ENCODE measurements at regions not wholly inside any gene's neighbourhood (a gene's known extent, or its start where the extent isn't known, plus 50 kb on each side); places are given as distances from the start of the nearest gene placed in this dataset.

- no peaks in the 10 kb centered on the region for H3K9me3 ChIP-seq (ENCODE audit: control extremely low read depth in 1 of 3, control insufficient read depth in 2 of 3, insufficient read depth in 1 of 3, low read length in 2 of 3)
- no peaks in the 10 kb centered on the region for H3K27me3 ChIP-seq (replicated peaks in 1 of 4; ENCODE audit: control extremely low read depth in 1 of 4, control insufficient read depth in 3 of 4, insufficient read depth in 4 of 4, low read length in 3 of 4)
- H3K4me1 ChIP-seq (ENCODE audit: control insufficient read depth in 2 of 2, insufficient read depth in 2 of 2, low read length in 2 of 2): no peaks in the 10 kb centered on the region
- no peaks in the 10 kb centered on the region for H3K27me3 Mint-ChIP-seq
- no peak overlapping the region for H3K9ac ChIP-seq (ENCODE audit: low read length)
- H3K9me3 Mint-ChIP-seq (ENCODE audit: insufficient read depth): no peaks in the 10 kb centered on the region
- CTCF ChIA-PET: no interaction called here
- H2AFZ ChIP-seq (ENCODE audit: insufficient read depth, low read depth, low read length, poor library complexity, severe bottlenecking): no peak overlapping the region
- no peak for TF ChIP-seq CTCF (IDR thresholded peaks at IDR 0.05)
- TF ChIP-seq EZH2 (IDR thresholded peaks at IDR 0.05; ENCODE audit: borderline replicate concordance, insufficient read depth, low read depth, low read length, poor library complexity, severe bottlenecking): no peak
- H3K4me3 Mint-ChIP-seq: no peak overlapping the region
- intact Hi-C loops (cut with micrococcal nuclease): no loop called here
- no peak overlapping the region for H3K4me3 ChIP-seq (ENCODE audit: control extremely low read depth in 1 of 5, extremely low read depth in 1 of 5, insufficient read depth in 1 of 5, low read depth in 2 of 5, low read length in 4 of 5)
- H3K27ac ChIP-seq (ENCODE audit: low read length in 2 of 2): no peak overlapping the region
- DNase-seq: no peak
- H3K79me2 ChIP-seq (ENCODE audit: control insufficient read depth, insufficient read depth, low read length): no peaks in the 10 kb centered on the region
- H3K27ac Mint-ChIP-seq: no peak overlapping the region
- no peaks in the 10 kb centered on the region for H3K36me3 ChIP-seq (replicated peaks in 1 of 2; ENCODE audit: control extremely low read depth in 1 of 2, control insufficient read depth in 1 of 2, extremely low read depth in 1 of 2, insufficient read depth in 2 of 2, low read length in 1 of 2)
- POLR2A ChIA-PET: no interaction called here
- H3K4me2 ChIP-seq (replicated peaks; ENCODE audit: low read depth, low read length, poor library complexity, severe bottlenecking): no peak overlapping the region
- no peaks in the 10 kb centered on the region for H3K4me1 Mint-ChIP-seq
- H4K20me1 ChIP-seq (ENCODE audit: control insufficient read depth, insufficient read depth, low read length, poor library complexity, severe bottlenecking): no peaks in the 10 kb centered on the region
- no peak for ATAC-seq (ENCODE audit: low read depth)
Measured at GRCh38 chr11:29511394-29511793, 505.4 kb downstream of the KCNA4 start.

- Histone ChIP-seq H2AFZ (ENCODE audit: insufficient read depth, low read depth, low read length, poor library complexity, severe bottlenecking) (no peak overlapping the region), H4K20me1 (ENCODE audit: control insufficient read depth, insufficient read depth, low read length, poor library complexity, severe bottlenecking) (no peaks in the 10 kb centered on the region), H3K27ac (ENCODE audit: low read length in 2 of 2) (no peak overlapping the region), H3K79me2 (ENCODE audit: control insufficient read depth, insufficient read depth, low read length) (no peaks in the 10 kb centered on the region), H3K36me3 (replicated peaks in 1 of 2; ENCODE audit: control extremely low read depth in 1 of 2, control insufficient read depth in 1 of 2, extremely low read depth in 1 of 2, insufficient read depth in 2 of 2, low read length in 1 of 2) (no peaks in the 10 kb centered on the region), H3K27me3 (replicated peaks in 1 of 4; ENCODE audit: control extremely low read depth in 1 of 4, control insufficient read depth in 3 of 4, insufficient read depth in 4 of 4, low read length in 3 of 4) (no peaks in the 10 kb centered on the region), H3K9ac (ENCODE audit: low read length) (no peak overlapping the region), H3K4me1 (ENCODE audit: control insufficient read depth in 2 of 2, insufficient read depth in 2 of 2, low read length in 2 of 2) (no peaks in the 10 kb centered on the region), H3K4me3 (ENCODE audit: control extremely low read depth in 1 of 5, extremely low read depth in 1 of 5, insufficient read depth in 1 of 5, low read depth in 2 of 5, low read length in 4 of 5) (no peak overlapping the region), H3K4me2 (replicated peaks; ENCODE audit: low read depth, low read length, poor library complexity, severe bottlenecking) (no peak overlapping the region), H3K9me3 (ENCODE audit: control extremely low read depth in 1 of 3, control insufficient read depth in 2 of 3, insufficient read depth in 1 of 3, low read length in 2 of 3) (no peaks in the 10 kb centered on the region)
- no peak for ATAC-seq (ENCODE audit: low read depth)
- no peak overlapping the region for H3K4me3 Mint-ChIP-seq
- ChIA-PET POLR2A (no interaction called here), CTCF (no interaction called here)
- H3K4me1 Mint-ChIP-seq: no peaks in the 10 kb centered on the region
- no peak overlapping the region for H3K27ac Mint-ChIP-seq
- H3K27me3 Mint-ChIP-seq: no peaks in the 10 kb centered on the region
- TF ChIP-seq EZH2 (IDR thresholded peaks at IDR 0.05; ENCODE audit: borderline replicate concordance, insufficient read depth, low read depth, low read length, poor library complexity, severe bottlenecking): no peak
- TF ChIP-seq CTCF (IDR thresholded peaks at IDR 0.05): no peak
- no peaks in the 10 kb centered on the region for H3K9me3 Mint-ChIP-seq (ENCODE audit: insufficient read depth)
- DNase-seq: no peak
- intact Hi-C loops (cut with micrococcal nuclease): no loop called here
Measured at GRCh38 chr11:29507376-29507775, 509.5 kb downstream of the KCNA4 start.

Measured in B cell (primary cell).